GM23338 (cell line): ENCODE measurements at regions not wholly inside any gene's neighbourhood (a gene's known extent, or its start where the extent isn't known, plus 50 kb on each side); places are given as distances from the start of the nearest gene placed in this dataset.

ENCODE experiments used
- ATAC-seq: fragments of 200-7000 bp; cut with Tn5 transposase; 3 replicates; pipeline ENCODE4 v1.9.1; 2020
- DNase-seq: peaks from one replicate; pipeline ENCODE4 v3.0.0-alpha.2; 2015; ENCODE audit warnings: low spot score
- H2AFZ ChIP-seq: fragments of 200-600 bp; sonication (generic); 2 replicates; pipeline ENCODE4 v1.8.0; 2016; ENCODE audit warnings: antibody characterized with exemption, mild to moderate bottlenecking, moderate library complexity
- H3F3A ChIP-seq: fragments of 200-600 bp; sonication (generic); replicated peaks from 2 replicates; pipeline ENCODE4 v1.8.0; 2017; ENCODE audit warnings: antibody characterized with exemption, mixed run types, low read depth
- H3K27ac ChIP-seq: fragments of 200-600 bp; sonication (generic); 2 replicates; pipeline ENCODE4 v1.6.1; 2016; ENCODE audit warnings: low read depth
- H3K27me3 ChIP-seq: fragments of 200-600 bp; sonication (generic); 2 replicates; pipeline ENCODE4 v1.8.0; 2016; ENCODE audit warnings: mild to moderate bottlenecking, mixed run types, moderate library complexity; ENCODE audit not compliant: insufficient read depth
- H3K36me3 ChIP-seq: fragments of 200-600 bp; sonication (generic); 2 replicates; pipeline ENCODE4 v1.8.0; 2016; ENCODE audit warnings: mild to moderate bottlenecking; ENCODE audit not compliant: insufficient read depth
- H3K4me1 ChIP-seq: fragments of 200-600 bp; sonication (generic); 2 replicates; pipeline ENCODE4 v1.8.0; 2016; ENCODE audit warnings: mild to moderate bottlenecking, moderate library complexity; ENCODE audit not compliant: insufficient read depth
- H3K4me2 ChIP-seq: fragments of 200-600 bp; sonication (generic); 2 replicates; pipeline ENCODE4 v1.7.1; 2017; ENCODE audit warnings: mixed run types
- H3K4me3 ChIP-seq: fragments of 200-600 bp; sonication (generic); 2 replicates; pipeline ENCODE4 v1.6.1; 2016; ENCODE audit warnings: mixed run types
- H3K79me2 ChIP-seq: fragments of 200-600 bp; sonication (generic); replicated peaks from 2 replicates; pipeline ENCODE4 v1.8.0; 2017; ENCODE audit warnings: mild to moderate bottlenecking; ENCODE audit not compliant: insufficient read depth
- H3K9me2 ChIP-seq: fragments of 200-600 bp; sonication (generic); 2 replicates; pipeline ENCODE4 v1.8.0; 2017; ENCODE audit not compliant: insufficient read depth
- H4K20me1 ChIP-seq: fragments of 200-600 bp; sonication (generic); replicated peaks from 2 replicates; pipeline ENCODE4 v1.8.0; 2017; ENCODE audit warnings: mild to moderate bottlenecking; ENCODE audit not compliant: insufficient read depth
- H3K27ac Mint-ChIP-seq: 2 replicates; pipeline ENCODE4 v1.8.0; 2020; ENCODE audit warnings: inconsistent platforms, mild to moderate bottlenecking, moderate library complexity, mixed read lengths
- H3K27me3 Mint-ChIP-seq: 3 replicates; pipeline ENCODE4 v1.8.0; 2022; ENCODE audit warnings: low read depth, mild to moderate bottlenecking, moderate library complexity, mixed read lengths, inconsistent platforms; ENCODE audit not compliant: insufficient read depth, poor library complexity
- H3K36me3 Mint-ChIP-seq: 3 replicates; pipeline ENCODE4 v1.8.0; 2021; ENCODE audit warnings: low read depth, mild to moderate bottlenecking, inconsistent platforms, moderate library complexity, mixed read lengths
- H3K4me1 Mint-ChIP-seq: 3 replicates; pipeline ENCODE4 v1.8.0; 2020; ENCODE audit warnings: mild to moderate bottlenecking, inconsistent platforms, mixed read lengths
- H3K4me3 Mint-ChIP-seq: 3 replicates; pipeline ENCODE4 v1.8.0; 2021; ENCODE audit warnings: moderate library complexity, mild to moderate bottlenecking, inconsistent platforms, mixed read lengths
- H3K9me3 Mint-ChIP-seq: 3 replicates; pipeline ENCODE4 v1.8.0; 2020; ENCODE audit warnings: moderate library complexity, mild to moderate bottlenecking, inconsistent platforms, mixed read lengths
- CTCF ChIP-seq, 2 experiments: fragments of 200-600 bp in 1 of 2; sonication (generic) in 1 of 2; conservative IDR thresholded peaks; 2 replicates each; pipeline versions ENCODE4 v1.5.1 to v1.6.1; 2016 to 2017; ENCODE audit warnings: antibody characterized with exemption in 2 of 2, low read depth in 2 of 2, mild to moderate bottlenecking in 2 of 2, moderate library complexity in 1 of 2
- ETS1 ChIP-seq: IDR thresholded peaks from 2 replicates; pipeline ENCODE4 v1.6.1; 2016; ENCODE audit warnings: antibody characterized with exemption
- EZH2 ChIP-seq: fragments of 200-600 bp; sonication (generic); IDR thresholded peaks from one replicate; pipeline ENCODE4 v1.8.0; 2017; ENCODE audit warnings: antibody characterized with exemption, mild to moderate bottlenecking, low read depth; ENCODE audit not compliant: unreplicated experiment
- EZH2phosphoT487 ChIP-seq: fragments of 200-600 bp; sonication (generic); IDR thresholded peaks from one replicate; pipeline ENCODE4 v1.8.1; 2018; ENCODE audit warnings: antibody characterized with exemption; ENCODE audit not compliant: unreplicated experiment
- JUNB ChIP-seq: IDR thresholded peaks from one replicate; pipeline ENCODE4 v1.6.1; 2016; ENCODE audit warnings: antibody characterized with exemption; ENCODE audit not compliant: unreplicated experiment
- NANOG ChIP-seq: IDR thresholded peaks from 2 replicates; pipeline ENCODE4 v1.6.1; 2016; ENCODE audit warnings: antibody characterized with exemption, borderline replicate concordance
- POLR2AphosphoS5 ChIP-seq: IDR thresholded peaks from 2 replicates; pipeline ENCODE4 v1.6.1; 2016; ENCODE audit warnings: antibody characterized with exemption, low read depth
- STAT1 ChIP-seq: IDR thresholded peaks from one replicate; pipeline ENCODE4 v1.6.1; 2016; ENCODE audit warnings: antibody characterized with exemption; ENCODE audit not compliant: unreplicated experiment
- ZNF462 ChIP-seq: fragments of 250-450 bp; sonication (Bioruptor Pico); IDR thresholded peaks from 2 replicates; pipeline ENCODE4 v1.5.0; 2020; ENCODE audit warnings: mild to moderate bottlenecking, moderate library complexity

GRCh38 chr1:218783916-218784315 is 389.8 kb upstream of the LYPLAL1 start:
- H3K4me3 ChIP-seq = no peak overlapping the region
- TF ChIP-seq EZH2 = no peak
- TF ChIP-seq STAT1 = no peak
- TF ChIP-seq JUNB = no peak
- TF ChIP-seq EZH2phosphoT487 = no peak
- no peak for TF ChIP-seq ETS1
- 0 out of 4 replicates have a peak, but pooled peaks of 1 of the 2 experiments have one; percentile 4 for TF ChIP-seq CTCF (conservative IDR thresholded peaks at IDR 0.05; ENCODE audit: low read depth in 2 of 2)
- TF ChIP-seq POLR2AphosphoS5 = no peak
- TF ChIP-seq ZNF462 = peak; percentile 70
- TF ChIP-seq NANOG = no peak
- no peak overlapping the region for H3K27ac ChIP-seq
- Mint-ChIP-seq H3K36me3 (no peaks in the 10 kb centered on the region), H3K9me3 (no peaks in the 10 kb centered on the region), H3K27ac (no peak overlapping the region; the same call in 1 of the 2 replicates), H3K4me3 (no peak overlapping the region), H3K4me1 (peaks cover 6% of the 10 kb centered on the region; the same call in 2 of the 3 replicates), H3K27me3 (no peaks in the 10 kb centered on the region)
- no peaks in the 10 kb centered on the region for H3K36me3 ChIP-seq
- H3F3A ChIP-seq = no peaks in the 10 kb centered on the region
- H3K4me2 ChIP-seq = no peak overlapping the region
- H4K20me1 ChIP-seq = no peaks in the 10 kb centered on the region
- no peaks in the 10 kb centered on the region for H3K79me2 ChIP-seq
- no peaks in the 10 kb centered on the region for H3K9me2 ChIP-seq
- no peak overlapping the region for H2AFZ ChIP-seq
- DNase-seq (peak; percentile 34), ATAC-seq (peak; percentile 78)
- H3K27me3 ChIP-seq = no peaks in the 10 kb centered on the region
- H3K4me1 ChIP-seq = 0 out of 2 replicates have a peak, but pooled peaks cover 5% of the 10 kb centered on the region
